Activated naive CD8-positive, alpha-beta T cell treated with anti-CD3 and anti-CD28 coated beads, Interleukin-2, amount 10 ng/mL, durations not matched to agents 7 days and 5 days (primary cell): ENCODE measurements at regions not wholly inside any gene's neighbourhood (a gene's known extent, or its start where the extent isn't known, plus 50 kb on each side); places are given as distances from the start of the nearest gene placed in this dataset.
"Not testable (repeated sequence)": the region's sequence is repeated elsewhere in the genome, so short reads cannot be mapped to it uniquely, and the experiment has no call there.

Experiments
- ATAC-seq: fragments of 150-1000 bp; cut with Tn5 transposase; one replicate; pipeline ENCODE4 v1.10.0; 2021; ENCODE audit warnings: low read depth, moderate library complexity
- POLR2A ChIA-PET: fragments of 350-600 bp; sonication (Branson Sonifier 250); formaldehyde crosslinking; loops from one replicate; lab custom pipeline; 2021; ENCODE audit warnings: antibody characterized with exemption; lab: Charles Lee
- DNase-seq: peaks from one replicate; pipeline ENCODE4 v3.0.0; 2021
- H3K27ac Mint-ChIP-seq: one replicate; pipeline ENCODE4 v1.8.0; 2022; ENCODE audit warnings: mild to moderate bottlenecking, mixed read lengths
- H3K27me3 Mint-ChIP-seq: one replicate; pipeline ENCODE4 v1.8.0; 2022; ENCODE audit warnings: mild to moderate bottlenecking, moderate library complexity, mixed read lengths
- H3K36me3 Mint-ChIP-seq: one replicate; pipeline ENCODE4 v1.8.0; 2021; ENCODE audit warnings: mild to moderate bottlenecking, mixed read lengths
- H3K4me1 Mint-ChIP-seq: one replicate; pipeline ENCODE4 v1.8.0; 2021; ENCODE audit warnings: mixed read lengths
- H3K4me3 Mint-ChIP-seq: one replicate; pipeline ENCODE4 v1.8.0; 2022; ENCODE audit warnings: mild to moderate bottlenecking, moderate library complexity, mixed read lengths
- H3K9me3 Mint-ChIP-seq: one replicate; pipeline ENCODE4 v1.8.0; 2021; ENCODE audit warnings: mixed read lengths

DNA sequence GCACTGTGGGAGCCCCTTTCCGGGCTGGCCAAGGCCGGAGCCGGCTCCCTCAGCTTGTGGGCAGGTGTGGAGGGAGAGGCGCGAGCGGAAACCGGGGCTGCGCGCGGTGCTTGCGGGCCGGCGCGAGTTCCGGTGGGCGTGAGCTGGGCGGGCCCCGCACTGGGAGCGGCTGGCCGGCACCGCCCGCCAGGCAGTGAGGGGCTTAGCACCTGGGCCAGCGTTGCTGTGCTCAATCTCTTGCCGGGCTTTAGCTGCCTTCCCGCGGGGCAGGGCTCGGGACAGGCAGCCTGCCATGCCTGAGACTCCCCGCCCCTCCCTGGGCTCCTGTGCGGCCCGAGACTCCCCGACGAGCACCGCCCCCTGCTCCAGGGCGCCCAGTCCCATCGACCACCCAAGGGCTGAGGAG, 405.2 kb upstream of the PRR20A start:
- no peak for ATAC-seq
- H3K36me3 Mint-ChIP-seq: no peaks in the 10 kb centered on the region
- H3K4me3 Mint-ChIP-seq: no peak overlapping the region

DNA sequence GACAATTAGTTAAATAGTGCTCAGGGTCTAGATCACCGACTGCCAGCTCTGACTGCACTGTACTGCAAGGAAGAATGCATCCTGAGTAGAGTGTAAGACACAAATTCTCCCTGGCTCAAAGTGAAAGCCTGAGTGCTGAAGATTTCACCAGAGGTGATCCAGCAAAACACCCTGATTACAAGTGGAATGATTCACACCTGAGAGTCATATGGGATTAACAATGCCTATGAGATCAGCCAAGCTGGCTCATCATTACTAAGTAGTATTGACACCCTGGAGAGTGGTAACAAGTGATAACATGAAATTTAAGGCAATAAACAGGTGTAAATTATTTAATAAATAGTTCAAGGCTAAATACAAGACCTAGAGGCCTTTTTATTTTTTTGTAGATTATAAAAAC, 403.8 kb upstream of the PRR20A start:
- no peak overlapping the region for H3K27ac Mint-ChIP-seq
- H3K27me3 Mint-ChIP-seq: no peaks in the 10 kb centered on the region
- no peak for ATAC-seq
- H3K9me3 Mint-ChIP-seq: peaks cover 5% of the 10 kb centered on the region
- H3K4me3 Mint-ChIP-seq: no peak overlapping the region
- H3K4me1 Mint-ChIP-seq: no peaks in the 10 kb centered on the region
- no peaks in the 10 kb centered on the region for H3K36me3 Mint-ChIP-seq
- no peak for DNase-seq
- POLR2A ChIA-PET: no interaction called here

More for the DNA sequence above, 405.2 kb upstream of the PRR20A start:
- Mint-ChIP-seq H3K4me1 (no peaks in the 10 kb centered on the region), H3K9me3 (peaks cover 5% of the 10 kb centered on the region), H3K27ac (no peak overlapping the region), H3K27me3 (no peaks in the 10 kb centered on the region)
- POLR2A ChIA-PET: no interaction called here
- DNase-seq: no peak

- Mint-ChIP-seq H3K4me3 (no peak overlapping the region), H3K27ac (no peak overlapping the region), H3K4me1 (no peaks in the 10 kb centered on the region), H3K27me3 (no peaks in the 10 kb centered on the region), H3K9me3 (peaks cover 6% of the 10 kb centered on the region), H3K36me3 (no peaks in the 10 kb centered on the region)
- no peak for ATAC-seq
- POLR2A ChIA-PET: no interaction called here
- DNase-seq: no peak
Measured at GRCh38 chr13:56752636-56753035, 388.1 kb upstream of the PRR20A start.

- Mint-ChIP-seq H3K36me3 (no peaks in the 10 kb centered on the region), H3K4me3 (no peak overlapping the region)
- POLR2A ChIA-PET: no interaction called here
Measured at GRCh38 chr13:56755181-56755935, 385.4 kb upstream of the PRR20A start.

DNA sequence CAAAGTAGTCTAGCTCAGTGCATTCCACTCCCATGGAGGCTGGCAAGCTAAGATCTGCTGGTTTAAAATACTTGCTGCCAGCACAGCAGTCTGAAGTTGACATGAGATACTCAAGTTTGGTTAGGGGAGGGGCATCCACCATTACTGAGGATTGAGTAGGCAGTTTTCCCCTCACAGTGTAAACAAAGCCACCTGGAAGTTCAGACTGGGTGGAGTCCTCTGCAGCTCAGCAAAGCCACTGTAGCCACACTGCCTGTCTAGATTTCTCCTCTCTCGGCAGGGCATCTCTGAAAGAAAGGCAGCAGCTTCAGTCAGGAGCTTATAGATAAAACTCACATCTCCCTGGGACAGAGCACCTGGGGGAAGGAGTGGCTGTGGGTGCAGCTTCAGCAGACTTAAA, 377.4 kb upstream of the PRR20A start:
- peaks cover 14% of the 10 kb centered on the region for H3K9me3 Mint-ChIP-seq
- DNase-seq, H3K4me1 Mint-ChIP-seq, H3K27me3 Mint-ChIP-seq, POLR2A ChIA-PET, H3K27ac Mint-ChIP-seq, ATAC-seq, H3K36me3 Mint-ChIP-seq, H3K4me3 Mint-ChIP-seq: not testable (repeated sequence)

More at GRCh38 chr13:56755181-56755935, 385.4 kb upstream of the PRR20A start:
- H3K27ac Mint-ChIP-seq: no peak overlapping the region
- H3K27me3 Mint-ChIP-seq: no peaks in the 10 kb centered on the region
- DNase-seq (no peak), ATAC-seq (no peak)
- no peaks in the 10 kb centered on the region for H3K4me1 Mint-ChIP-seq
- H3K9me3 Mint-ChIP-seq: peaks cover 7% of the 10 kb centered on the region

GRCh38 chr13:56773148-56773547, 367.6 kb upstream of the PRR20A start:
- H3K4me3 Mint-ChIP-seq: no peak overlapping the region
- no peak for ATAC-seq
- no peaks in the 10 kb centered on the region for H3K4me1 Mint-ChIP-seq
- H3K36me3 Mint-ChIP-seq: no peaks in the 10 kb centered on the region
- DNase-seq: no peak
- H3K27me3 Mint-ChIP-seq: no peaks in the 10 kb centered on the region
- no peak overlapping the region for H3K27ac Mint-ChIP-seq
- peaks cover 4% of the 10 kb centered on the region for H3K9me3 Mint-ChIP-seq
- POLR2A ChIA-PET: no interaction called here

GRCh38 chr13:56789527-56789926, 351.2 kb upstream of the PRR20A start:
- H3K27me3 Mint-ChIP-seq: no peaks in the 10 kb centered on the region
- ATAC-seq (no peak), DNase-seq (no peak)
- no peaks in the 10 kb centered on the region for H3K4me1 Mint-ChIP-seq
- no peak overlapping the region for H3K27ac Mint-ChIP-seq
- H3K36me3 Mint-ChIP-seq: no peaks in the 10 kb centered on the region
- H3K9me3 Mint-ChIP-seq: peaks cover 2% of the 10 kb centered on the region
- H3K4me3 Mint-ChIP-seq: no peak overlapping the region
- POLR2A ChIA-PET: no interaction called here

- H3K27ac Mint-ChIP-seq: no peak overlapping the region
- H3K9me3 Mint-ChIP-seq: no peaks in the 10 kb centered on the region
- ATAC-seq (no peak), DNase-seq (no peak)
- H3K4me1 Mint-ChIP-seq: no peaks in the 10 kb centered on the region
- POLR2A ChIA-PET: no interaction called here
- no peaks in the 10 kb centered on the region for H3K36me3 Mint-ChIP-seq
- no peak overlapping the region for H3K4me3 Mint-ChIP-seq
- no peaks in the 10 kb centered on the region for H3K27me3 Mint-ChIP-seq
Measured at GRCh38 chr13:56837161-56837560, 303.6 kb upstream of the PRR20A start.

DNA sequence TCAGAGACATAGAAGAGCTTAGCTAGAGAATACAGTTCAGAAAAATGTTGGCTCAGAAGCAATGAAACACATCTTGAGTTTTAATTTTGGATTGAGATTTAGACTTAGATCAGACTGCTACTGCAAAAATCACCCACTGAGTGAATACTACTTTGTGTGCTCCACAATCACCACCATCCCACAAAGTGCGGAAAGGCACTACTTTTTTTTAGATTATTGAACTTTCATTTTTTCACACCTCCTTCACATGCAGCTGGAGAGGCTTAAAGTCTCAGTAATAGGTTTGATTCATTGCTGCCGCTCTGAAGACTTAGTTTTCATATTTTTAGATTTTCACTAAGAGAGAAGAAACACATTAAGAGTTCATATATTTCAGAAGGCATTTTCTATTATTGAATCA, 289.9 kb upstream of the PRR20A start:
- H3K36me3 Mint-ChIP-seq: no peaks in the 10 kb centered on the region
- peaks cover 9% of the 10 kb centered on the region for H3K9me3 Mint-ChIP-seq
- ATAC-seq: no peak
- POLR2A ChIA-PET: no interaction called here
- H3K4me3 Mint-ChIP-seq: no peak overlapping the region
- no peaks in the 10 kb centered on the region for H3K4me1 Mint-ChIP-seq
- no peak overlapping the region for H3K27ac Mint-ChIP-seq
- H3K27me3 Mint-ChIP-seq: no peaks in the 10 kb centered on the region
- DNase-seq: no peak

DNA sequence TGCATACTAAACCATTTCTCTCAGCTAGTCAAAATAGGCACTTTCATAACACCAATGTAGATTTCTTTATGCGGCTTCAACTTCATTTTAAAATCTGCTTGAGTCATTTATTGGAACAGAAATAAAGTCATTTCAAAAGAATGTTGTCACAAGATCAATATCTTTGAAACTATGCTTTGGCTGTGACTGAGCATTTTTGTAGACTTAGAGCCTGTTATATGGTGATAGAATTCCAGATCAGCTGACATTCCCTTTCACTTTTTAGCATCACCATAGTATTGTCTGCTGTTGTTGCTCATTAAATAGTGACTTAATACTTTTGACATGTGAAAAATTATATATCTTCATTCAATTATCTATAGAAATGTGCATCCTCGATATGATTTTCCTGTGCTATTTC, 279.2 kb upstream of the PRR20A start:
- no peaks in the 10 kb centered on the region for H3K4me1 Mint-ChIP-seq
- no peak for DNase-seq
- no peaks in the 10 kb centered on the region for H3K27me3 Mint-ChIP-seq
- H3K36me3 Mint-ChIP-seq: no peaks in the 10 kb centered on the region
- no peak overlapping the region for H3K27ac Mint-ChIP-seq
- no peak overlapping the region for H3K4me3 Mint-ChIP-seq
- POLR2A ChIA-PET: no interaction called here
- H3K9me3 Mint-ChIP-seq: peaks cover 8% of the 10 kb centered on the region
- ATAC-seq: no peak

DNA sequence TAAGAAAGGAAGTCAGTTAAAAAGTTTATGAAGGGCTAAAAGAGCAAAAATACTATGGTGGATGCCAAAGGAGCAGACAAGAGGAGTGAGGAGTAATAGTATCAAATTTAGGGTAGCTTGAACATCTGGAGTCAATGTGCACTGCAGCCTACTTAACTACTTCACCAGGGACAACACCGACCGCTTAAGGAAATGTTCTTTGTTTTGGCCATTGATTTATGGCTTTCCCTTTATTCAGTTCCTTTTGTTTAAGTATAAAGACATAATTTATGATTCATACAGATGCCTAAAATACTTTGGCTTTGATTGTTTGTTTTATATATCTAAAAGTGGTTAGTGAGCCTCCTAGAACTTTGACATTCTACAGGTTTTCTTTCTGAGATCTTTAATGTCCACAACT, 276.3 kb upstream of the PRR20A start:
- Mint-ChIP-seq H3K4me3 (no peak overlapping the region), H3K27ac (no peak overlapping the region), H3K27me3 (no peaks in the 10 kb centered on the region), H3K4me1 (no peaks in the 10 kb centered on the region), H3K36me3 (no peaks in the 10 kb centered on the region), H3K9me3 (peaks cover 5% of the 10 kb centered on the region)
- ATAC-seq: no peak
- POLR2A ChIA-PET: no interaction called here
- no peak for DNase-seq

DNA sequence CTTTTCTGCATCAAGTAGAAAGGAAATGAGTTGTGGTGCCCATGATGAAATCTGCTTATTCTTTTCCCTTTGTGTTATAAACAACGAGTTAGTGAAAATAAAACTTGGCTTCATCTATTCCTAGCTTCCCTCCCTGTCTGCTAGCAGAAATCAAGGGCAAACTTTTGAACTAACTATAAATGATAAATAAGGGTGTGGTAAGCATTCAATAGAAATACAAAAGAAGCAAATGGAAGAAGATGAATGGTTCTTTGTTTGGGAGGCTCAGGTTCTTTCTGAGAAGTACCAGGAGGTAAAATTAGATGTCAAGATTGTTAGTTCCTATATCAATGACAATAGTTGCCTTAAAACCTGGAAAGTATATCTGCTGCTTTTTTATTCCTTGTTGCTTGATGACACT, 275.3 kb upstream of the PRR20A start:
- peaks cover 5% of the 10 kb centered on the region for H3K9me3 Mint-ChIP-seq
- no peak overlapping the region for H3K4me3 Mint-ChIP-seq
- no peaks in the 10 kb centered on the region for H3K27me3 Mint-ChIP-seq
- ATAC-seq (no peak), DNase-seq (no peak)
- H3K36me3 Mint-ChIP-seq: no peaks in the 10 kb centered on the region
- no peaks in the 10 kb centered on the region for H3K4me1 Mint-ChIP-seq
- no peak overlapping the region for H3K27ac Mint-ChIP-seq
- POLR2A ChIA-PET: no interaction called here

DNA sequence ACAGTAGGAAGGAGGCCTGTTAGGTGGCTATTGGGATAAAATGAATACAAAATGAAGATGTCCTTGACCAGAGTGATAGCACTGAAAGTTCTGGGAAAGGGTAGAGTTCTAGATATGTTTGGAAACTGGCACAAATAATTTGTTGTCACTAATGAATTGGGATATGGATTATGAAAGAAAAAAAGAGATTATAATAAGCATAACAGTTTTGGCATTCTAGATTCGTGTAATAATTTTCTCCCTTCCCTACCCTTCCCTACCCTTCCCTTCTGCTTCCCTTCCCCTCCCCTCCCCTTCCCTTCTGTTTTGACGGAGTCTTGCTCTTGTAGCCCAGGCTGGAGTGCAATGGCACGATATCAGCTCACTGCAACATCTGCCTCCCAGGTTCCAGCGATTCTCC, 271.0 kb upstream of the PRR20A start:
- ATAC-seq: no peak
- H3K4me3 Mint-ChIP-seq: no peak overlapping the region
- no peak overlapping the region for H3K27ac Mint-ChIP-seq
- DNase-seq: no peak
- H3K9me3 Mint-ChIP-seq: peaks cover 2% of the 10 kb centered on the region
- POLR2A ChIA-PET: no interaction called here
- no peaks in the 10 kb centered on the region for H3K27me3 Mint-ChIP-seq
- H3K4me1 Mint-ChIP-seq: no peaks in the 10 kb centered on the region
- no peaks in the 10 kb centered on the region for H3K36me3 Mint-ChIP-seq

DNA sequence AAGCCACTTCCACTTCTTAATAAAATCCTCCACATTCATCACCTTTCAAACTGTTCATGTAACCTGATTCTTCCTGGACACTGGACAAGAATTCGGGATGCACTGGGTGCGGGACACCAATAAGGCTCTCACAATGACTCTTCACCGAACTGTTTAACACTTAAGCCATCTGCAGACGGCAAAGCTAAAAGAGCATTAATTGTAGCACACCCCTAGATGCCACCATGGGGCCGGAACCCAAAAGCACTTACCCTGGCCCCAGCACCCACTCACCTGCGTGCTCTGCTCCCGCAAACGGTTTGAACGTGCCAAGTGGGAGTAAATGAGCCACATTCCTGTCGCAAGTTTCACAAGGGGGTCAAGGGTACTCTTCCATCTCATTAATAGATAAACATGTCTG, 254.3 kb upstream of the PRR20A start:
- Mint-ChIP-seq H3K4me3 (no peak overlapping the region), H3K9me3 (peaks cover 5% of the 10 kb centered on the region), H3K36me3 (no peaks in the 10 kb centered on the region), H3K27me3 (no peaks in the 10 kb centered on the region), H3K27ac (no peak overlapping the region), H3K4me1 (no peaks in the 10 kb centered on the region)
- DNase-seq (no peak), ATAC-seq (no peak)
- POLR2A ChIA-PET: no interaction called here
